Esophagus squamous epithelium (tissue), 5 donors: ENCODE measurements at regions not wholly inside any gene's neighbourhood (a gene's known extent, or its start where the extent isn't known, plus 50 kb on each side); places are given as distances from the start of the nearest gene placed in this dataset.

Experiments
- DNase-seq: peaks from one replicate; lab custom pipeline; 2025; lab: John Stamatoyannopoulos, UW
- H3K27ac ChIP-seq, 4 donors: fragments of 200-600 bp; sonication (generic); one replicate each; pipeline ENCODE4 v1.5.1; 2016 to 2019; ENCODE audit warnings: mild to moderate bottlenecking in 1 of 4
- H3K27me3 ChIP-seq, 4 donors: fragments of 200-600 bp; sonication (generic); 1 replicate in 3 of 4; 2 replicates in 1 of 4; pipeline versions ENCODE4 v1.5.1 to v1.6.0; 2017 to 2021; ENCODE audit warnings: antibody characterized with exemption in 1 of 4
- H3K36me3 ChIP-seq, 3 donors: fragments of 200-600 bp; sonication (generic); one replicate each; pipeline ENCODE4 v1.5.1; 2016 to 2019
- H3K4me1 ChIP-seq, 3 donors: fragments of 200-600 bp; sonication (generic); one replicate each; pipeline ENCODE4 v1.5.1; 2017 to 2019
- H3K4me3 ChIP-seq, 4 donors: fragments of 200-600 bp; sonication (generic); 1 replicate in 3 of 4; 2 replicates in 1 of 4; pipeline ENCODE4 v1.5.1; 2016 to 2019; ENCODE audit warnings: mild to moderate bottlenecking in 2 of 4, moderate library complexity in 1 of 4
- H3K9me3 ChIP-seq, 3 donors: fragments of 200-600 bp; sonication (generic); one replicate each; pipeline ENCODE4 v1.5.1; 2016 to 2019
- POLR2A ChIP-seq, 4 donors: fragments of 450-650 bp; IDR thresholded peaks; one replicate each; pipeline ENCODE4 v1.6.1; 2017; ENCODE audit warnings: antibody characterized with exemption in 4 of 4, mild to moderate bottlenecking in 4 of 4, moderate library complexity in 3 of 4
- WGBS, 2 donors: methylation state at CpG; one replicate each; pipeline ENCODE4 v1.1.5; 2018; 5-methylcytosine and 5-hydroxymethylcytosine counted together
- intact Hi-C: fragments of 100-400 bp; cut with DNase I; formaldehyde crosslinking; loops from one replicate; pipeline ENCODE4 v1.15.0; 2022
- TF ChIP-seq, protein P1 (sequence below), 6 experiments: fragments of 450-650 bp in 4 of 6; fragments of 200-600 bp in 2 of 6; sonication (generic) in 2 of 6; IDR thresholded peaks; one replicate each; pipeline ENCODE4 v1.5.1; 2016 to 2019; ENCODE audit warnings: antibody characterized with exemption in 6 of 6, mild to moderate bottlenecking in 4 of 6, moderate library complexity in 4 of 6
- donor health status: DM: yes; HTN: yes; CAD: no.

- peaks cover 0 to 10% (median 0%) of the 10 kb centered on the region in 3 donors for H3K4me1 ChIP-seq
- H3K4me3 ChIP-seq: no peak overlapping the region
- DNase-seq: no peak
- H3K9me3 ChIP-seq: peaks cover 0 to 5% (median 0%) of the 10 kb centered on the region in 3 donors
- WGBS, 2 donors: 91% methylated on average over 4 of the region's 4 CpGs
- no peak for TF ChIP-seq POLR2A (IDR thresholded peaks at IDR 0.05)
- intact Hi-C loops: no loop called here
- no peak overlapping the region for H3K27ac ChIP-seq
- peaks cover 0 to 17% (median 0%) of the 10 kb centered on the region in 3 donors for H3K36me3 ChIP-seq
- H3K27me3 ChIP-seq: no peaks in the 10 kb centered on the region
Measured at GRCh38 chr14:97960436-97960835, 1163.3 kb downstream of the VRK1 start.

DNA sequence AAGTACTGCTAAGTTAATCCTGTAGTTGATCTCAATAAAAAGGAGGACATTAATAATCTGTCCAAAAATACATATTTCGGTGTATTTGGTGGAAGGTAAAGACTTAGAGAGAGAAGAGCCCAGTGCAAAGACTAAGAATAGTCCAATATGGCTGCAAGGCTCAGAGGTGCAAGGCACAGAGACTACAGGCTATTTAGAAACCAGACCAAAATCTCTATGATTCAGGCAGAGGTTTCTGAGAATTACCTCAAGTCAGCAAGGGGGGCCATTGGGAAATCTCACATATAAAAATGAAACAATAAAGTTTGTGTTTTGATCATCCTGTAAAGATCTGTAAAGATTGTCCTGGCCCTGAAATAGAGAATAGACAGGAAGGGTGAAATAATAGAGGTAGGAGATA, 1173.0 kb downstream of the VRK1 start:
- WGBS, 2 donors: 0 to 88% methylated on average over 1 of the region's 1 CpG
- Histone ChIP-seq H3K27me3 (no peaks in the 10 kb centered on the region), H3K4me3 (no peak overlapping the region), H3K9me3 (no peaks in the 10 kb centered on the region), H3K4me1 (peaks cover 0 to 3% (median 0%) of the 10 kb centered on the region in 3 donors), H3K27ac (no peak overlapping the region), H3K36me3 (peaks cover 0 to 7% (median 0%) of the 10 kb centered on the region in 3 donors)
- no peak for DNase-seq
- intact Hi-C loops: no loop called here
- no peak for TF ChIP-seq POLR2A (IDR thresholded peaks at IDR 0.05)
- TF ChIP-seq, protein P1, sequence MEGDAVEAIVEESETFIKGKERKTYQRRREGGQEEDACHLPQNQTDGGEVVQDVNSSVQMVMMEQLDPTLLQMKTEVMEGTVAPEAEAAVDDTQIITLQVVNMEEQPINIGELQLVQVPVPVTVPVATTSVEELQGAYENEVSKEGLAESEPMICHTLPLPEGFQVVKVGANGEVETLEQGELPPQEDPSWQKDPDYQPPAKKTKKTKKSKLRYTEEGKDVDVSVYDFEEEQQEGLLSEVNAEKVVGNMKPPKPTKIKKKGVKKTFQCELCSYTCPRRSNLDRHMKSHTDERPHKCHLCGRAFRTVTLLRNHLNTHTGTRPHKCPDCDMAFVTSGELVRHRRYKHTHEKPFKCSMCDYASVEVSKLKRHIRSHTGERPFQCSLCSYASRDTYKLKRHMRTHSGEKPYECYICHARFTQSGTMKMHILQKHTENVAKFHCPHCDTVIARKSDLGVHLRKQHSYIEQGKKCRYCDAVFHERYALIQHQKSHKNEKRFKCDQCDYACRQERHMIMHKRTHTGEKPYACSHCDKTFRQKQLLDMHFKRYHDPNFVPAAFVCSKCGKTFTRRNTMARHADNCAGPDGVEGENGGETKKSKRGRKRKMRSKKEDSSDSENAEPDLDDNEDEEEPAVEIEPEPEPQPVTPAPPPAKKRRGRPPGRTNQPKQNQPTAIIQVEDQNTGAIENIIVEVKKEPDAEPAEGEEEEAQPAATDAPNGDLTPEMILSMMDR (IDR thresholded peaks at IDR 0.05): no peak

DNA sequence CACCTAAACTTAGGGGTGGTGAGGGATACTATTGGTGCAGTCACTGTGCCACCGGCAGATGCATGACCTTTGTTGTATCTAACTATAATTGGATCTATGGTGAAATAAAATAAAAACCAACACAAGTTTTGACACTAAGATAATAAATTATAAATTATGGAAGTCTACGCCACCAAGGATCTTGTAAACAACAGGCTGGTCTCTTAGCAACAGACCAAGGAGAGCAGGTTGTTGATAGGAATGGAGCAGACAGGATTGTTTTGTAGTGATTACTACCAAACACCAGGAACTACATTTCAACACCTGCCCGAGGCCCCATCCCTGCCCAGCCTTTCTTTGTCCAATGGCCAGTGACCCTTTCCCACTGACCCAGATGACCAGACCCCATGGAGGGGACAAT, 1178.0 kb downstream of the VRK1 start:
- DNase-seq: no peak
- Histone ChIP-seq H3K4me3 (no peak overlapping the region), H3K36me3 (no peaks in the 10 kb centered on the region), H3K9me3 (no peaks in the 10 kb centered on the region), H3K27ac (peak overlapping the region in 3 of 4 donors; percentile 74 to 89 (median 86)), H3K27me3 (no peaks in the 10 kb centered on the region), H3K4me1 (peaks cover 6 to 45% (median 9%) of the 10 kb centered on the region in 3 donors)
- TF ChIP-seq, protein P1 (IDR thresholded peaks at IDR 0.05): no peak
- TF ChIP-seq POLR2A (IDR thresholded peaks at IDR 0.05): no peak
- WGBS, 2 donors: 48 to 69% methylated on average over 3 of the region's 3 CpGs
- intact Hi-C loops: no loop called here

GRCh38 chr14:97975962-97976361, 1178.8 kb downstream of the VRK1 start:
- no peaks in the 10 kb centered on the region for H3K36me3 ChIP-seq
- H3K27ac ChIP-seq: peak overlapping the region in 3 of 4 donors; percentile 74 to 89 (median 86)
- 50 to 90% methylated on average over 6 of the region's 6 CpGs for WGBS, 2 donors
- peak overlapping the region in 1 of 4 donors; percentile 59 for H3K4me3 ChIP-seq
- H3K9me3 ChIP-seq: no peaks in the 10 kb centered on the region
- H3K4me1 ChIP-seq: peaks cover 6 to 45% (median 9%) of the 10 kb centered on the region in 3 donors
- intact Hi-C loops: no loop called here
- TF ChIP-seq POLR2A (IDR thresholded peaks at IDR 0.05): no peak
- TF ChIP-seq, protein P1 (IDR thresholded peaks at IDR 0.05): no peak
- DNase-seq: no peak
- no peaks in the 10 kb centered on the region for H3K27me3 ChIP-seq

- Histone ChIP-seq H3K9me3 (no peaks in the 10 kb centered on the region), H3K27me3 (no peaks in the 10 kb centered on the region), H3K4me3 (peak overlapping the region in 3 of 4 donors; percentile 41 to 59 (median 42)), H3K36me3 (no peaks in the 10 kb centered on the region), H3K27ac (peak overlapping the region; percentile 74 to 89 (median 80)), H3K4me1 (peaks cover 6 to 45% (median 9%) of the 10 kb centered on the region in 3 donors)
- TF ChIP-seq, protein P1 (IDR thresholded peaks at IDR 0.05): no peak
- TF ChIP-seq POLR2A (IDR thresholded peaks at IDR 0.05): no peak
- intact Hi-C loops: no loop called here
- 23 to 40% methylated on average over 5 to 6 of the region's 6 CpGs for WGBS, 2 donors
- DNase-seq: no peak
Measured at GRCh38 chr14:97976861-97977260, 1179.7 kb downstream of the VRK1 start.
